ENCODE measurements at regions not wholly inside any gene's neighbourhood (a gene's known extent, or its start where the extent isn't known, plus 50 kb on each side); places are given as distances from the start of the nearest gene placed in this dataset.

- Histone ChIP-seq H3K36me3 (ENCODE audit: insufficient read depth, insufficient read length, low read length) (no peaks in the 10 kb centered on the region), H3K27me3 (ENCODE audit: insufficient read depth, insufficient read length) (no peaks in the 10 kb centered on the region), H3K9me3 (ENCODE audit: insufficient read depth, low read length) (no peaks in the 10 kb centered on the region), H3K9ac (ENCODE audit: insufficient read length, low read depth) (no peak overlapping the region), H3K4me3 (ENCODE audit: insufficient read length, low read depth) (no peak overlapping the region), H3K4me1 (ENCODE audit: insufficient read depth, insufficient read length) (no peaks in the 10 kb centered on the region)
- no peak for TF ChIP-seq ZNF274 (IDR thresholded peaks at IDR 0.05; ENCODE audit: low read depth, low read length)
- no peak for TF ChIP-seq YY1 (IDR thresholded peaks at IDR 0.05; ENCODE audit: insufficient read depth, insufficient read length)
- no peak for TF ChIP-seq SUZ12 (IDR thresholded peaks at IDR 0.05; ENCODE audit: extremely low read depth, insufficient read depth, insufficient read length)
- DNase-seq (ENCODE audit: low read depth, low spot score) = no peak
These were observed 916.6 kb downstream of the DNAH5 start for GRCh38 chr5:13027874-13028273.

DNA sequence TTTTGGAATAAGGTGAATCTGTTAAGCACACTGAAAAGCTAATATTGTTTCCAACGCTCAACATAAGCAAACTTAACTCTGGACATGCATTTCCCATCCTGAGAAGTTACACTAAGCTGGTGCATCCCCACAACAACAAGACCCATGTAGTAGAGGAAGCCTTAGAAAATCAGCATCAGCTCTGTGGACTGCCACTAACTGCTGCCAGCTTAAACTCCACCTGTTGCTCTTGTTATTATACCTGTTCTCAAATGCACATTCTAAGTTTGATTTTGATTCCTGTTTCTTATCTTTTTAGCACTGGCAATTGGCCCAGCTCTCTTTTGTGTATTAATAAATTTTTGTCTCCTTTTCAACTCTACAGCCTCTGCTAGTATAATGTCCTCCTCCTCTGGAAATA, 924.8 kb downstream of the DNAH5 start:
- DNase-seq (ENCODE audit: low read depth, low spot score) = no peak
- TF ChIP-seq ZNF274 (IDR thresholded peaks at IDR 0.05; ENCODE audit: low read depth, low read length) (no peak), SUZ12 (IDR thresholded peaks at IDR 0.05; ENCODE audit: extremely low read depth, insufficient read depth, insufficient read length) (no peak), YY1 (IDR thresholded peaks at IDR 0.05; ENCODE audit: insufficient read depth, insufficient read length) (no peak)
- Histone ChIP-seq H3K9me3 (ENCODE audit: insufficient read depth, low read length) (no peaks in the 10 kb centered on the region), H3K27me3 (ENCODE audit: insufficient read depth, insufficient read length) (no peaks in the 10 kb centered on the region), H3K4me1 (ENCODE audit: insufficient read depth, insufficient read length) (no peaks in the 10 kb centered on the region), H3K4me3 (ENCODE audit: insufficient read length, low read depth) (no peak overlapping the region), H3K36me3 (ENCODE audit: insufficient read depth, insufficient read length, low read length) (no peaks in the 10 kb centered on the region), H3K9ac (ENCODE audit: insufficient read length, low read depth) (no peak overlapping the region)

DNA sequence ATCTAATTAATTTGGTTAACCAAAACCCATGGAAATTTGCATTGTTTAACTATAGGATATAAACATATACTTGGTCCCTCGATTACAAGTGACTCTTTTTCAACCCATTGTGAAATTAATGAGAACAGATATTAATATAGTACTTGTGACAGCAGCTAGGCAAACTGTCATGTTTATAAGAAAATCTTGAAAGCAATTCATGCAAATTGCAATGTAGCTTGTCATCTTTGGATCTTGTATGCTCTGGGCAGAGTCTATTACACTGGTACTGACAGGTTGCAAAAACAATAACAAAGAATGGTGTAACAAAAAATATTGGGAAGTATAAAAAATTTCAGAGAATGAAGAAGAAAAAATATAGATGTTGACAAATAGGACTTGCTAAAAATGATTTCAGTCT, 941.0 kb downstream of the DNAH5 start:
- Histone ChIP-seq H3K4me3 (ENCODE audit: insufficient read length, low read depth) (no peak overlapping the region), H3K36me3 (ENCODE audit: insufficient read depth, insufficient read length, low read length) (no peaks in the 10 kb centered on the region), H3K27me3 (ENCODE audit: insufficient read depth, insufficient read length) (no peaks in the 10 kb centered on the region), H3K4me1 (ENCODE audit: insufficient read depth, insufficient read length) (no peaks in the 10 kb centered on the region), H3K9ac (ENCODE audit: insufficient read length, low read depth) (no peak overlapping the region), H3K9me3 (ENCODE audit: insufficient read depth, low read length) (no peaks in the 10 kb centered on the region)
- DNase-seq (ENCODE audit: low read depth, low spot score) = no peak
- TF ChIP-seq SUZ12 (IDR thresholded peaks at IDR 0.05; ENCODE audit: extremely low read depth, insufficient read depth, insufficient read length) = no peak
- TF ChIP-seq ZNF274 (IDR thresholded peaks at IDR 0.05; ENCODE audit: low read depth, low read length) = no peak
- no peak for TF ChIP-seq YY1 (IDR thresholded peaks at IDR 0.05; ENCODE audit: insufficient read depth, insufficient read length)

DNA sequence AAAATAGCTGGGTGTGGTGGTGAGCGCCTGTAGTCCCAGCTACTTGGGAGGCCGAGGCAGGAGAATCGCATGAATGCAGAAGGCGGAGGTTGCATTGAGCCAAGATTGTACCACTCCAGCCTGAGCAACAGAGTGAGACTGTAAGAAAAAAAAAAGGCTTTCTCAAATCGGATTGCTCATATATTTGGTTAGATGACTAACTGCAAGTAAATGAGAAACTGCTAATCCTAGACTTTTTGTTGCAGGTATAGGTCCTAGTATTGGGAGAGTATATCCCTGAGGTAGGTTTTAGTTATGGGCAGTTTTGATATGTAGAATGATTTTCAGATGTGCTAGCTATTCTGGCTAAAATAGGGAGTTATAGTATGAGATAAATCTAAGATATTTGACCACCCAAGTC, 944.8 kb downstream of the DNAH5 start:
- Histone ChIP-seq H3K9me3 (ENCODE audit: insufficient read depth, low read length) (no peaks in the 10 kb centered on the region), H3K4me1 (ENCODE audit: insufficient read depth, insufficient read length) (no peaks in the 10 kb centered on the region), H3K4me3 (ENCODE audit: insufficient read length, low read depth) (no peak overlapping the region), H3K36me3 (ENCODE audit: insufficient read depth, insufficient read length, low read length) (no peaks in the 10 kb centered on the region), H3K9ac (ENCODE audit: insufficient read length, low read depth) (no peak overlapping the region), H3K27me3 (ENCODE audit: insufficient read depth, insufficient read length) (no peaks in the 10 kb centered on the region)
- TF ChIP-seq YY1 (IDR thresholded peaks at IDR 0.05; ENCODE audit: insufficient read depth, insufficient read length) (no peak), ZNF274 (IDR thresholded peaks at IDR 0.05; ENCODE audit: low read depth, low read length) (no peak), SUZ12 (IDR thresholded peaks at IDR 0.05; ENCODE audit: extremely low read depth, insufficient read depth, insufficient read length) (no peak)
- DNase-seq (ENCODE audit: low read depth, low spot score) = no peak

DNA sequence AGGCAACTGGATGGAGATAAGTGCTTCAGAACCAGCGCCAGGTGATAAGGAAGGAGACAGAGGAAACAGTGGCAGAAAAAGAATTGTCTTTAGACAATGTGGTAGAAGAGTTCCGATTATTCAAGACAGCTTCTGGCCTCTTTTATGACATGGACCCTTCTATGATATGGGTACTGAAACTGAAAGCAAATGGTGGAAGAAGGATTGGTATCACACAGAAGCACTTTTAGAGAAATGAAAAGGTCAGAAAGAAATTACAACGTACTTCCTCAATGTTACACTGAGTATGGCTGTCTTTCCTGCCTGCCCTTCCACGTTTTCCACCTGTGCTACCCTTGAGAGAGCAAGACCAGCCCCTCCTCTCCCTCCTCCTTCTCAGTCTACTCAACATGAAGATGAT, 959.3 kb downstream of the DNAH5 start:
- no peaks in the 10 kb centered on the region for H3K4me1 ChIP-seq (ENCODE audit: insufficient read depth, insufficient read length)
- TF ChIP-seq ZNF274 (IDR thresholded peaks at IDR 0.05; ENCODE audit: low read depth, low read length) (no peak), YY1 (IDR thresholded peaks at IDR 0.05; ENCODE audit: insufficient read depth, insufficient read length) (no peak), SUZ12 (IDR thresholded peaks at IDR 0.05; ENCODE audit: extremely low read depth, insufficient read depth, insufficient read length) (no peak)
- H3K9me3 ChIP-seq (ENCODE audit: insufficient read depth, low read length) = no peaks in the 10 kb centered on the region
- no peaks in the 10 kb centered on the region for H3K27me3 ChIP-seq (ENCODE audit: insufficient read depth, insufficient read length)
- H3K4me3 ChIP-seq (ENCODE audit: insufficient read length, low read depth) = no peak overlapping the region
- no peak overlapping the region for H3K9ac ChIP-seq (ENCODE audit: insufficient read length, low read depth)
- no peaks in the 10 kb centered on the region for H3K36me3 ChIP-seq (ENCODE audit: insufficient read depth, insufficient read length, low read length)
- DNase-seq (ENCODE audit: low read depth, low spot score) = no peak

- no peaks in the 10 kb centered on the region for H3K27me3 ChIP-seq (ENCODE audit: insufficient read depth, insufficient read length)
- TF ChIP-seq YY1 (IDR thresholded peaks at IDR 0.05; ENCODE audit: insufficient read depth, insufficient read length) (no peak), ZNF274 (IDR thresholded peaks at IDR 0.05; ENCODE audit: low read depth, low read length) (no peak), SUZ12 (IDR thresholded peaks at IDR 0.05; ENCODE audit: extremely low read depth, insufficient read depth, insufficient read length) (no peak)
- H3K4me1 ChIP-seq (ENCODE audit: insufficient read depth, insufficient read length) = no peaks in the 10 kb centered on the region
- no peak overlapping the region for H3K4me3 ChIP-seq (ENCODE audit: insufficient read length, low read depth)
- H3K36me3 ChIP-seq (ENCODE audit: insufficient read depth, insufficient read length, low read length) = no peaks in the 10 kb centered on the region
- DNase-seq (ENCODE audit: low read depth, low spot score) = no peak
- no peak overlapping the region for H3K9ac ChIP-seq (ENCODE audit: insufficient read length, low read depth)
- no peaks in the 10 kb centered on the region for H3K9me3 ChIP-seq (ENCODE audit: insufficient read depth, low read length)
These were observed 969.6 kb downstream of the DNAH5 start for GRCh38 chr5:12974856-12975255.

DNA sequence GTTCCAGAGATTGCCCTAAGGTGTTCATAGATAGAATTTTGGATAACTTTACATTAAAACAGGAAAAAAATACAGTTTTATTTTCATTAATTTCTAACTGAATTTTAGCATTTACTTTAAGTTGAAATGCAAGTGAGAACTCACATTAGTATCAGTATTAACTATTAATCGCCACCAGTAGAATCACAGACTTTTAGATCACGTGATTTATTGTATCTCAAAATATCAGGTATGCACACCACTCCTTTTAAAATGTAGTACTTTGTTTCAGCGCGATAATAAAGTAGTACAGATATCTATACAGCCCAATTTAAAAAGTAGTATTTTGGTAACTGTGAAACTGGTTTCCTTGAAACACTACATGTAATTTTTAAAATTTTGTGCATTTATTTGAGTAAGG, 978.7 kb downstream of the DNAH5 start:
- TF ChIP-seq ZNF274 (IDR thresholded peaks at IDR 0.05; ENCODE audit: low read depth, low read length) = no peak
- no peak for TF ChIP-seq YY1 (IDR thresholded peaks at IDR 0.05; ENCODE audit: insufficient read depth, insufficient read length)
- TF ChIP-seq SUZ12 (IDR thresholded peaks at IDR 0.05; ENCODE audit: extremely low read depth, insufficient read depth, insufficient read length) = no peak

GRCh38 chr5:12959713-12960112, 984.8 kb downstream of the DNAH5 start:
- DNase-seq (ENCODE audit: low read depth, low spot score) = no peak
- H3K4me3 ChIP-seq (ENCODE audit: insufficient read length, low read depth) = no peak overlapping the region
- TF ChIP-seq ZNF274 (IDR thresholded peaks at IDR 0.05; ENCODE audit: low read depth, low read length) (no peak), YY1 (IDR thresholded peaks at IDR 0.05; ENCODE audit: insufficient read depth, insufficient read length) (no peak), SUZ12 (IDR thresholded peaks at IDR 0.05; ENCODE audit: extremely low read depth, insufficient read depth, insufficient read length) (no peak)
- H3K27me3 ChIP-seq (ENCODE audit: insufficient read depth, insufficient read length) = no peaks in the 10 kb centered on the region
- no peaks in the 10 kb centered on the region for H3K9me3 ChIP-seq (ENCODE audit: insufficient read depth, low read length)
- no peak overlapping the region for H3K9ac ChIP-seq (ENCODE audit: insufficient read length, low read depth)
- H3K4me1 ChIP-seq (ENCODE audit: insufficient read depth, insufficient read length) = no peaks in the 10 kb centered on the region
- no peaks in the 10 kb centered on the region for H3K36me3 ChIP-seq (ENCODE audit: insufficient read depth, insufficient read length, low read length)

More for the DNA sequence above, 978.7 kb downstream of the DNAH5 start:
- no peak for DNase-seq (ENCODE audit: low read depth, low spot score)
- H3K9ac ChIP-seq (ENCODE audit: insufficient read length, low read depth) = no peak overlapping the region
- H3K36me3 ChIP-seq (ENCODE audit: insufficient read depth, insufficient read length, low read length) = no peaks in the 10 kb centered on the region
- no peak overlapping the region for H3K4me3 ChIP-seq (ENCODE audit: insufficient read length, low read depth)
- no peaks in the 10 kb centered on the region for H3K4me1 ChIP-seq (ENCODE audit: insufficient read depth, insufficient read length)
- no peaks in the 10 kb centered on the region for H3K27me3 ChIP-seq (ENCODE audit: insufficient read depth, insufficient read length)
- no peaks in the 10 kb centered on the region for H3K9me3 ChIP-seq (ENCODE audit: insufficient read depth, low read length)

Measured in NT2/D1 (cell line).